ENCODE measurements at regions not wholly inside any gene's neighbourhood (a gene's known extent, or its start where the extent isn't known, plus 50 kb on each side); places are given as distances from the start of the nearest gene placed in this dataset.

GRCh38 chr1:162921311-162921710, 60.3 kb upstream of the CCDC190 start:
- Histone ChIP-seq H3K27me3 (ENCODE audit: low read depth) (no peaks in the 10 kb centered on the region), H3K27ac (no peak overlapping the region), H3K4me3 (no peak overlapping the region), H3K36me3 (no peaks in the 10 kb centered on the region), H3K4me1 (no peaks in the 10 kb centered on the region), H3K9me3 (no peaks in the 10 kb centered on the region)
- intact Hi-C loops (cut with DNase I): no loop called here
- no peak for TF ChIP-seq CTCF (IDR thresholded peaks at IDR 0.05)
- no peak for DNase-seq
- ATAC-seq: no peak

DNA sequence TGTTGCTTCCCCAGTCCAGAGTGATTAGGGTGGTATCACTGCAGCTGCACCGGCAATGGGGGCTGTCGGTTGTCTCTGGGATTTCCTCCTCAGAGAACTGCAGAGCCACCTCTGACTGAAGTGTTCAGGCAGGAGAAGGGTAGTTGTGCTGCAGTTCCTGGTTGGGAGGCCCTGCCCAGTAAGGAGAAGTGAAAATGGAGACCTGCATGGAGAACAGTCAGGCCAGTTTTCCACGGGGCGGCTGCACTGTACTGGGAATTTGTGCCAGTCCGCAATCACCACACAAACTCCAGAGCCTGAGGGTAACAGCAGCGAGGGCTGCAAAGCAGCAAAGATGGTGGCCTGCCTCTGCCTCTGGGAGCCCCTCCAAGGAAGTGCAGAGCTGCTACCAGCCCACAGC, 58.1 kb upstream of the CCDC190 start:
- intact Hi-C loops (cut with DNase I): no loop called here
- no peak for TF ChIP-seq CTCF (IDR thresholded peaks at IDR 0.05)
- H3K27ac ChIP-seq: no peak overlapping the region
- no peaks in the 10 kb centered on the region for H3K36me3 ChIP-seq
- no peak overlapping the region for H3K4me3 ChIP-seq
- peak in 1 of 2 donors; percentile 46 for ATAC-seq
- no peak for DNase-seq
- no peaks in the 10 kb centered on the region for H3K4me1 ChIP-seq
- no peaks in the 10 kb centered on the region for H3K9me3 ChIP-seq
- no peaks in the 10 kb centered on the region for H3K27me3 ChIP-seq (ENCODE audit: low read depth)

- no peak for ATAC-seq
- TF ChIP-seq CTCF (IDR thresholded peaks at IDR 0.05): no peak
- H3K27ac ChIP-seq: no peak overlapping the region
- DNase-seq: no peak
- no peaks in the 10 kb centered on the region for H3K4me1 ChIP-seq
- no peaks in the 10 kb centered on the region for H3K27me3 ChIP-seq (ENCODE audit: low read depth)
- intact Hi-C loops (cut with DNase I): no loop called here
- H3K36me3 ChIP-seq: no peaks in the 10 kb centered on the region
- no peak overlapping the region for H3K4me3 ChIP-seq
- H3K9me3 ChIP-seq: no peaks in the 10 kb centered on the region
Measured at GRCh38 chr1:162918151-162918754, 57.3 kb upstream of the CCDC190 start.

GRCh38 chr1:162916821-162917613, 56.0 kb upstream of the CCDC190 start:
- TF ChIP-seq CTCF (IDR thresholded peaks at IDR 0.05): no peak
- no peak for ATAC-seq
- Histone ChIP-seq H3K27me3 (ENCODE audit: low read depth) (no peaks in the 10 kb centered on the region), H3K4me1 (no peaks in the 10 kb centered on the region), H3K27ac (no peak overlapping the region), H3K9me3 (no peaks in the 10 kb centered on the region), H3K36me3 (no peaks in the 10 kb centered on the region), H3K4me3 (no peak overlapping the region)
- intact Hi-C loops (cut with DNase I): no loop called here
- no peak for DNase-seq

- Histone ChIP-seq H3K36me3 (no peaks in the 10 kb centered on the region), H3K27ac (no peak overlapping the region), H3K9me3 (no peaks in the 10 kb centered on the region), H3K4me1 (no peaks in the 10 kb centered on the region), H3K27me3 (ENCODE audit: low read depth) (no peaks in the 10 kb centered on the region), H3K4me3 (no peak overlapping the region)
- TF ChIP-seq CTCF (IDR thresholded peaks at IDR 0.05): no peak
- DNase-seq: no peak
- ATAC-seq: no peak
- intact Hi-C loops (cut with DNase I): no loop called here
Measured at GRCh38 chr1:162916407-162916806, 55.4 kb upstream of the CCDC190 start.
